HCT116 (cell line): ENCODE measurements at regions not wholly inside any gene's neighbourhood (a gene's known extent, or its start where the extent isn't known, plus 50 kb on each side); places are given as distances from the start of the nearest gene placed in this dataset.

Source experiments
- ATAC-seq: fragments of 200-7000 bp; cut with Tn5 transposase; 2 replicates; pipeline ENCODE4 v1.9.1; 2020; ENCODE audit warnings: mild to moderate bottlenecking, moderate library complexity
- BruUV-seq: library from RNA; stranded (reverse); fragments of 400-500 nt; replicated peaks from 2 replicates; lab custom pipeline; 2021; lab: Mats Ljungman, UMichigan
- CTCF ChIA-PET: fragments of 300-600 bp; sonication (Branson Sonifier 250); formaldehyde crosslinking; loops from one replicate; lab custom pipeline; 2021; ENCODE audit warnings: antibody characterized with exemption; lab: Charles Lee
- POLR2A ChIA-PET: fragments of 300-600, 350-600 bp; sonication (Branson Sonifier 250); formaldehyde crosslinking; loops from one replicate; lab custom pipeline; 2021; ENCODE audit warnings: antibody characterized with exemption; lab: Charles Lee
- RAD21 ChIA-PET, 2 experiments: fragments of 300-600 bp; sonication (Branson Sonifier 250); formaldehyde crosslinking; loops; one replicate each; lab custom pipeline; 2023; ENCODE audit warnings: low total read pairs in 2 of 2; ENCODE audit not compliant: uncharacterized antibody in 2 of 2, unreplicated experiment in 2 of 2, low non-redundant PET in 1 of 2; lab: Charles Lee
- DNase-seq: peaks from one replicate; pipeline ENCODE4 v3.0.0-alpha.2; 2010; ENCODE audit warnings: low read depth, low spot score
- H2AFZ ChIP-seq: fragments of 200-600 bp; shearing (Covaris generic), sonication (generic); 2 replicates; pipeline ENCODE4 v1.6.1; 2017; ENCODE audit warnings: low read depth, mixed run types, mixed read lengths, antibody characterized with exemption, low read length; ENCODE audit not compliant: poor library complexity, severe bottlenecking
- H3K27ac ChIP-seq: 2 replicates; pipeline ENCODE4 v1.5.1; 2012; ENCODE audit warnings: low read depth, low read length
- H3K27me3 ChIP-seq: fragments of 200-600 bp; sonication (generic); 2 replicates; pipeline ENCODE4 v1.6.1; 2016; ENCODE audit warnings: mixed run types, low read length, mixed read lengths; ENCODE audit not compliant: insufficient read depth
- H3K36me3 ChIP-seq, 2 experiments: fragments of 200-500 bp in 1 of 2; fragments of 200-600 bp in 1 of 2; sonication (Bioruptor generic) in 1 of 2; sonication (generic) in 1 of 2; 2 replicates each; pipeline versions ENCODE4 v1.5.1 to v1.6.1; 2014 to 2016; ENCODE audit warnings: low read length in 2 of 2, inconsistent platforms in 1 of 2, mixed read lengths in 1 of 2, mixed run types in 1 of 2; ENCODE audit not compliant: insufficient read depth in 2 of 2, control insufficient read depth in 1 of 2
- H3K4me1 ChIP-seq, 2 experiments: fragments of 200-600 bp in 1 of 2; sonication (generic) in 1 of 2; 2 replicates each; pipeline versions ENCODE4 v1.5.1 to v1.6.1; 2012 to 2017; ENCODE audit warnings: low read length in 2 of 2, inconsistent platforms in 1 of 2, mild to moderate bottlenecking in 1 of 2, mixed read lengths in 1 of 2, mixed run types in 1 of 2, moderate library complexity in 1 of 2; ENCODE audit not compliant: insufficient read depth in 2 of 2, control insufficient read depth in 1 of 2
- H3K4me2 ChIP-seq: fragments of 200-600 bp; sonication (generic); 2 replicates; pipeline ENCODE4 v1.6.1; 2017; ENCODE audit warnings: mixed run types, low read length, mixed read lengths
- H3K4me3 ChIP-seq, 2 experiments: fragments of 200-600 bp in 1 of 2; sonication (generic) in 1 of 2; replicated peaks in 1 of 2; 2 replicates each; pipeline ENCODE4 v1.5.1; 2011 to 2016; ENCODE audit warnings: low read length in 2 of 2, control low read depth in 1 of 2, low read depth in 1 of 2, mild to moderate bottlenecking in 1 of 2, mixed read lengths in 1 of 2, mixed run types in 1 of 2
- H3K79me2 ChIP-seq: fragments of 200-600 bp; sonication (generic); 2 replicates; pipeline ENCODE4 v1.6.1; 2017; ENCODE audit warnings: mild to moderate bottlenecking, mixed run types, low read length, moderate library complexity, mixed read lengths; ENCODE audit not compliant: insufficient read depth
- H3K9ac ChIP-seq: fragments of 200-600 bp; sonication (generic); 2 replicates; pipeline ENCODE4 v1.6.1; 2016; ENCODE audit warnings: low read length, mixed read lengths
- H3K9me2 ChIP-seq: fragments of 200-600 bp; sonication (generic), shearing (Covaris generic); 2 replicates; pipeline ENCODE4 v1.6.1; 2017; ENCODE audit warnings: mixed run types, mild to moderate bottlenecking, moderate library complexity; ENCODE audit not compliant: insufficient read depth
- H3K9me3 ChIP-seq, 2 experiments: fragments of 200-500 bp in 1 of 2; fragments of 200-600 bp in 1 of 2; sonication (Bioruptor generic) in 1 of 2; sonication (generic) in 1 of 2; 2 replicates each; pipeline ENCODE4 v1.6.1; 2014 to 2017; ENCODE audit warnings: low read length in 2 of 2, mixed read lengths in 2 of 2, inconsistent platforms in 1 of 2, low read depth in 1 of 2, mild to moderate bottlenecking in 1 of 2, mixed run types in 1 of 2, moderate library complexity in 1 of 2; ENCODE audit not compliant: control insufficient read depth in 1 of 2, insufficient read depth in 1 of 2
- H4K20me1 ChIP-seq: fragments of 200-600 bp; sonication (generic), shearing (Covaris generic); 2 replicates; pipeline ENCODE4 v1.6.1; 2017; ENCODE audit warnings: mixed run types, mild to moderate bottlenecking, moderate library complexity; ENCODE audit not compliant: insufficient read depth
- CBX3 ChIP-seq: IDR thresholded peaks from 2 replicates; pipeline ENCODE4 v1.6.1; 2012; ENCODE audit warnings: low read depth
- CEBPB ChIP-seq: IDR thresholded peaks from 2 replicates; pipeline ENCODE4 v1.6.1; 2012; ENCODE audit warnings: low read depth
- CTCF ChIP-seq, 3 experiments: fragments of 200-600 bp in 1 of 3; sonication (generic) in 1 of 3; IDR thresholded peaks in 2 of 3; conservative IDR thresholded peaks in 1 of 3; 2 replicates each; pipeline ENCODE4 v1.5.1; 2012 to 2017; ENCODE audit warnings: low read depth in 2 of 3, low read length in 2 of 3, antibody characterized with exemption in 1 of 3, borderline replicate concordance in 1 of 3, control low read depth in 1 of 3, mild to moderate bottlenecking in 1 of 3, mixed read lengths in 1 of 3, mixed run types in 1 of 3, moderate library complexity in 1 of 3; ENCODE audit not compliant: insufficient read depth in 1 of 3
- EZH2 ChIP-seq: fragments of 200-600 bp; sonication (generic); IDR thresholded peaks from 2 replicates; pipeline ENCODE4 v1.6.1; 2017; ENCODE audit warnings: antibody characterized with exemption, mixed run types
- EZH2phosphoT487 ChIP-seq: fragments of 200-600 bp; IDR thresholded peaks from 2 replicates; pipeline ENCODE4 v1.6.1; 2018; ENCODE audit warnings: antibody characterized with exemption, borderline replicate concordance
- FOSL1 ChIP-seq: IDR thresholded peaks from 2 replicates; pipeline ENCODE4 v1.6.1; 2012; ENCODE audit warnings: low read depth
- JUND ChIP-seq: IDR thresholded peaks from 2 replicates; pipeline ENCODE4 v1.6.1; 2012
- POLR2AphosphoS5 ChIP-seq: IDR thresholded peaks from 2 replicates; pipeline ENCODE4 v1.6.1; 2011; ENCODE audit warnings: mild to moderate bottlenecking, low read depth, low read length, moderate library complexity
- SIN3A ChIP-seq: IDR thresholded peaks from 2 replicates; pipeline ENCODE4 v1.6.1; 2012; ENCODE audit warnings: low read depth
- SRF ChIP-seq: IDR thresholded peaks from 2 replicates; pipeline ENCODE4 v1.6.1; 2012; ENCODE audit warnings: low read depth
- ZBTB33 ChIP-seq: IDR thresholded peaks from 2 replicates; pipeline ENCODE4 v1.6.1; 2011; ENCODE audit warnings: mild to moderate bottlenecking, low read length, moderate library complexity; ENCODE audit not compliant: insufficient replicate concordance; ENCODE audit errors: extremely low read depth
- ZFX ChIP-seq: fragments of 450-650 bp; IDR thresholded peaks from 2 replicates; pipeline ENCODE4 v1.6.1; 2017
- intact Hi-C: fragments of 100-400 bp; cut with micrococcal nuclease; formaldehyde crosslinking; loops from 2 replicates; pipeline ENCODE4 v1.10.0; 2022
- TF ChIP-seq, protein P1 (sequence below): IDR thresholded peaks from 2 replicates; pipeline ENCODE4 v1.6.1; 2012
- TF ChIP-seq, protein P2 (sequence below): IDR thresholded peaks from 2 replicates; pipeline ENCODE4 v1.6.1; 2012; ENCODE audit warnings: low read depth

GRCh38 chr2:220937245-220937644 is 634.9 kb downstream of the EPHA4 start:
- no peaks in the 10 kb centered on the region for H4K20me1 ChIP-seq
- no peak overlapping the region for H2AFZ ChIP-seq
- no peak for DNase-seq
- POLR2A ChIA-PET = no interaction called here
- H3K27ac ChIP-seq = no peak overlapping the region
- TF ChIP-seq SRF (no peak), ZFX (no peak), JUND (no peak)
- TF ChIP-seq, protein P1, sequence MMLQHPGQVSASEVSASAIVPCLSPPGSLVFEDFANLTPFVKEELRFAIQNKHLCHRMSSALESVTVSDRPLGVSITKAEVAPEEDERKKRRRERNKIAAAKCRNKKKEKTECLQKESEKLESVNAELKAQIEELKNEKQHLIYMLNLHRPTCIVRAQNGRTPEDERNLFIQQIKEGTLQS = no peak
- no peaks in the 10 kb centered on the region for H3K4me1 ChIP-seq
- ATAC-seq = no peak
- H3K79me2 ChIP-seq = no peaks in the 10 kb centered on the region
- no peaks in the 10 kb centered on the region for H3K36me3 ChIP-seq
- no peak overlapping the region for H3K4me2 ChIP-seq
- CTCF ChIA-PET = no interaction called here
- intact Hi-C loops = no loop called here
- no peak overlapping the region for H3K9ac ChIP-seq
- no peak overlapping the region for H3K4me3 ChIP-seq
- 0 out of 2 replicates have a peak, but pooled peaks cover 6% of the 10 kb centered on the region for H3K27me3 ChIP-seq
- H3K9me2 ChIP-seq = no peaks in the 10 kb centered on the region
- no TSS peak for BruUV-seq
- H3K9me3 ChIP-seq = no peaks in the 10 kb centered on the region
- RAD21 ChIA-PET = no interaction called here

- Histone ChIP-seq H3K27ac (no peak overlapping the region), H3K36me3 (no peaks in the 10 kb centered on the region), H3K4me3 (no peak overlapping the region), H3K9ac (no peak overlapping the region), H4K20me1 (no peaks in the 10 kb centered on the region), H3K79me2 (no peaks in the 10 kb centered on the region), H3K27me3 (0 out of 2 replicates have a peak, but pooled peaks cover 6% of the 10 kb centered on the region), H3K9me2 (no peaks in the 10 kb centered on the region), H3K9me3 (no peaks in the 10 kb centered on the region), H3K4me2 (no peak overlapping the region), H3K4me1 (no peaks in the 10 kb centered on the region), H2AFZ (no peak overlapping the region)
- intact Hi-C loops = no loop called here
- ChIA-PET RAD21 (no interaction called here), POLR2A (no interaction called here), CTCF (no interaction called here)
- DNase-seq (no peak), ATAC-seq (no peak)
- BruUV-seq = no TSS peak
- TF ChIP-seq EZH2 (no peak), POLR2AphosphoS5 (no peak), JUND (no peak), FOSL1 (no peak), ZFX (no peak), CTCF (IDR thresholded peaks at IDR 0.05 in 2 of 3, conservative IDR thresholded peaks at IDR 0.05 in 1 of 3; ENCODE audit: borderline replicate concordance in 1 of 3, insufficient read depth in 1 of 3, low read depth in 2 of 3, low read length in 2 of 3) (no peak), SRF (no peak), CEBPB (no peak), CBX3 (no peak), SIN3A (no peak), EZH2phosphoT487 (no peak), ZBTB33 (no peak)
- TF ChIP-seq, protein P2, sequence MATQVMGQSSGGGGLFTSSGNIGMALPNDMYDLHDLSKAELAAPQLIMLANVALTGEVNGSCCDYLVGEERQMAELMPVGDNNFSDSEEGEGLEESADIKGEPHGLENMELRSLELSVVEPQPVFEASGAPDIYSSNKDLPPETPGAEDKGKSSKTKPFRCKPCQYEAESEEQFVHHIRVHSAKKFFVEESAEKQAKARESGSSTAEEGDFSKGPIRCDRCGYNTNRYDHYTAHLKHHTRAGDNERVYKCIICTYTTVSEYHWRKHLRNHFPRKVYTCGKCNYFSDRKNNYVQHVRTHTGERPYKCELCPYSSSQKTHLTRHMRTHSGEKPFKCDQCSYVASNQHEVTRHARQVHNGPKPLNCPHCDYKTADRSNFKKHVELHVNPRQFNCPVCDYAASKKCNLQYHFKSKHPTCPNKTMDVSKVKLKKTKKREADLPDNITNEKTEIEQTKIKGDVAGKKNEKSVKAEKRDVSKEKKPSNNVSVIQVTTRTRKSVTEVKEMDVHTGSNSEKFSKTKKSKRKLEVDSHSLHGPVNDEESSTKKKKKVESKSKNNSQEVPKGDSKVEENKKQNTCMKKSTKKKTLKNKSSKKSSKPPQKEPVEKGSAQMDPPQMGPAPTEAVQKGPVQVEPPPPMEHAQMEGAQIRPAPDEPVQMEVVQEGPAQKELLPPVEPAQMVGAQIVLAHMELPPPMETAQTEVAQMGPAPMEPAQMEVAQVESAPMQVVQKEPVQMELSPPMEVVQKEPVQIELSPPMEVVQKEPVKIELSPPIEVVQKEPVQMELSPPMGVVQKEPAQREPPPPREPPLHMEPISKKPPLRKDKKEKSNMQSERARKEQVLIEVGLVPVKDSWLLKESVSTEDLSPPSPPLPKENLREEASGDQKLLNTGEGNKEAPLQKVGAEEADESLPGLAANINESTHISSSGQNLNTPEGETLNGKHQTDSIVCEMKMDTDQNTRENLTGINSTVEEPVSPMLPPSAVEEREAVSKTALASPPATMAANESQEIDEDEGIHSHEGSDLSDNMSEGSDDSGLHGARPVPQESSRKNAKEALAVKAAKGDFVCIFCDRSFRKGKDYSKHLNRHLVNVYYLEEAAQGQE = no peak
Observed at GRCh38 chr2:220940646-220941045, 631.5 kb downstream of the EPHA4 start.
